GM12878 (cell line): ENCODE measurements at regions not wholly inside any gene's neighbourhood (a gene's known extent, or its start where the extent isn't known, plus 50 kb on each side); places are given as distances from the start of the nearest gene placed in this dataset.

Source experiments
- ATAC-seq: fragments of 200-7000 bp; cut with Tn5 transposase; 3 replicates; pipeline ENCODE4 v1.9.1; 2020; ENCODE audit warnings: mild to moderate bottlenecking, moderate library complexity
- BruUV-seq: library from RNA; stranded (reverse); fragments of 400-500 nt; replicated peaks from 2 replicates; lab custom pipeline; 2021; lab: Mats Ljungman, UMichigan
- CTCF ChIA-PET: fragments of 300-600 bp; sonication (Branson Sonifier 250); formaldehyde crosslinking; extraction: SDS; loops from one replicate; lab custom pipeline; 2021; ENCODE audit warnings: inconsistent platforms; lab: Yijun Ruan, JAX
- POLR2A ChIA-PET: fragments of 350-600 bp; formaldehyde crosslinking; extraction: SDS; loops from one replicate; lab custom pipeline; 2021; ENCODE audit warnings: inconsistent platforms; lab: Charles Lee
- RAD21 ChIA-PET: fragments of 300-600 bp; sonication (Branson Sonifier 250); formaldehyde crosslinking; loops from one replicate; lab custom pipeline; 2023; ENCODE audit warnings: antibody characterized with exemption; ENCODE audit not compliant: unreplicated experiment; lab: Charles Lee
- SMC1A ChIA-PET: fragments of 300-600 bp; sonication (Branson Sonifier 250); formaldehyde crosslinking; loops from one replicate; lab custom pipeline; 2023; ENCODE audit not compliant: unreplicated experiment, uncharacterized antibody; lab: Charles Lee
- DNase-seq: peaks from one replicate; pipeline ENCODE4 v3.0.0-alpha.2; 2011; ENCODE audit warnings: low read depth, low spot score
- FAIRE-seq: peaks from 3 replicates; lab custom pipeline; 2011; peaks lifted over from hg19 to GRCh38; lab: Jason Lieb, UNC
- H2AFZ ChIP-seq: 2 replicates; pipeline ENCODE4 v1.6.0; 2011; ENCODE audit warnings: low read depth, low read length, control low read depth; ENCODE audit not compliant: control insufficient read depth
- H3K27ac ChIP-seq: 2 replicates; pipeline ENCODE4 v1.5.1; 2011; ENCODE audit warnings: control low read depth; ENCODE audit not compliant: control insufficient read depth, insufficient read depth
- H3K27me3 ChIP-seq, 2 experiments: replicated peaks in 1 of 2; 2 replicates each; pipeline versions ENCODE4 v1.6.0 to v1.6.1; 2011; ENCODE audit warnings: low read length in 1 of 2; ENCODE audit not compliant: control insufficient read depth in 2 of 2, insufficient read depth in 2 of 2
- H3K36me3 ChIP-seq, 2 experiments: 2 replicates each; pipeline ENCODE4 v1.5.1; 2011; ENCODE audit warnings: low read length in 1 of 2; ENCODE audit not compliant: control insufficient read depth in 2 of 2, insufficient read depth in 2 of 2
- H3K4me1 ChIP-seq: 2 replicates; pipeline ENCODE4 v1.6.1; 2011; ENCODE audit warnings: mild to moderate bottlenecking, low read length, moderate library complexity, mixed read lengths; ENCODE audit not compliant: control insufficient read depth, insufficient read depth
- H3K4me2 ChIP-seq: 2 replicates; pipeline ENCODE4 v1.6.0; 2011; ENCODE audit warnings: control low read depth; ENCODE audit not compliant: control insufficient read depth, insufficient read depth
- H3K4me3 ChIP-seq: fragments of 200-600 bp; sonication (generic); 2 replicates; pipeline ENCODE4 v1.5.1; 2016
- H3K79me2 ChIP-seq: 2 replicates; pipeline ENCODE4 v1.6.0; 2011; ENCODE audit warnings: low read length; ENCODE audit not compliant: control insufficient read depth, insufficient read depth
- H3K9ac ChIP-seq: 2 replicates; pipeline ENCODE4 v1.8.0; 2011; ENCODE audit warnings: low read length, control low read depth, mixed read lengths; ENCODE audit not compliant: control insufficient read depth, insufficient read depth
- H3K9me3 ChIP-seq: replicated peaks from 3 replicates; pipeline ENCODE4 v1.5.1; 2011; ENCODE audit warnings: mild to moderate bottlenecking, low read length; ENCODE audit not compliant: control insufficient read depth, insufficient read depth
- H4K20me1 ChIP-seq: 2 replicates; pipeline ENCODE4 v1.6.0; 2011; ENCODE audit not compliant: control insufficient read depth, insufficient read depth
- BCLAF1 ChIP-seq: fragments of 450-650 bp; IDR thresholded peaks from 2 replicates; pipeline ENCODE4 v1.6.1; 2017; ENCODE audit warnings: antibody characterized with exemption, mild to moderate bottlenecking, moderate library complexity
- CHD4 ChIP-seq: fragments of 200-600 bp; sonication (generic); IDR thresholded peaks from 2 replicates; pipeline ENCODE4 v1.6.1; 2016; ENCODE audit warnings: mild to moderate bottlenecking
- CREM ChIP-seq: IDR thresholded peaks from 2 replicates; pipeline ENCODE4 v1.6.1; 2014; ENCODE audit warnings: antibody characterized with exemption, low read depth
- CUX1 ChIP-seq: IDR thresholded peaks from 2 replicates; pipeline ENCODE4 v1.6.1; 2012; ENCODE audit warnings: improper control_type of control experiment, low read depth, low read length; ENCODE audit not compliant: insufficient replicate concordance
- EGR1 ChIP-seq, 2 experiments: IDR thresholded peaks; 1 replicate in 1 of 2; 2 replicates in 1 of 2; pipeline ENCODE4 v1.6.1; 2011 to 2012; ENCODE audit warnings: low read depth in 2 of 2, low read length in 2 of 2, borderline replicate concordance in 1 of 2, mild to moderate bottlenecking in 1 of 2, moderate library complexity in 1 of 2
- GATAD2B ChIP-seq: fragments of 450-650 bp; conservative IDR thresholded peaks from 2 replicates; pipeline ENCODE4 v1.6.1; 2017; ENCODE audit warnings: low read depth, mild to moderate bottlenecking, moderate library complexity
- IRF4 ChIP-seq: IDR thresholded peaks from 2 replicates; pipeline ENCODE4 v1.6.1; 2011; ENCODE audit warnings: low read depth, low read length
- NFYB ChIP-seq: IDR thresholded peaks from 2 replicates; pipeline ENCODE4 v1.6.1; 2011; ENCODE audit warnings: low read depth, mild to moderate bottlenecking, low read length, improper control_type of control experiment, moderate library complexity; ENCODE audit not compliant: insufficient read depth
- RAD51 ChIP-seq: fragments of 450-650 bp; IDR thresholded peaks from 2 replicates; pipeline ENCODE4 v1.6.1; 2016; ENCODE audit warnings: moderate library complexity, mild to moderate bottlenecking, inconsistent platforms
- SMARCA5 ChIP-seq: fragments of 450-650 bp; IDR thresholded peaks from 2 replicates; pipeline ENCODE4 v1.6.1; 2017; ENCODE audit warnings: mild to moderate bottlenecking
- ZNF217 ChIP-seq: fragments of 450-650 bp; IDR thresholded peaks from 2 replicates; pipeline ENCODE4 v1.6.1; 2017; ENCODE audit warnings: antibody characterized with exemption, mild to moderate bottlenecking
- WGBS: methylation state at CpG from one replicate; pipeline ENCODE4 v1.1.6; 2016; ENCODE audit warnings: low lambda C conversion rate; ENCODE audit not compliant: insufficient replicate concordance, insufficient coverage; ENCODE audit errors: missing lambda C conversion rate; 5-methylcytosine and 5-hydroxymethylcytosine counted together
- in situ Hi-C: fragments of 300-500 bp; cut with MboI; formaldehyde crosslinking; loops from 9 replicates; pipeline ENCODE4 v1.14.3; 2018; ENCODE audit warnings: mixed read lengths
- intact Hi-C: fragments of 100-400 bp; cut with micrococcal nuclease; formaldehyde crosslinking; loops from one replicate; pipeline ENCODE4 v1.14.2; 2022; ENCODE audit not compliant: unreplicated experiment
- TF ChIP-seq, protein P1 (sequence below): fragments of 450-650 bp; IDR thresholded peaks from 2 replicates; pipeline ENCODE4 v1.6.1; 2017; ENCODE audit warnings: mild to moderate bottlenecking
- TF ChIP-seq, protein P2 (sequence below): fragments of 450-650 bp; IDR thresholded peaks from 2 replicates; pipeline ENCODE4 v1.6.1; 2016; ENCODE audit warnings: mild to moderate bottlenecking

- FAIRE-seq (no peak), ATAC-seq (no peak), DNase-seq (no peak)
- ChIA-PET CTCF (interaction anchor here (0.6 to 3.6 kb wide), 7 partner anchors 106 to 584 kb away, joined by 3 to 42 read pairs (median 5); no protein-coding TSS in a partner anchor), SMC1A (interaction anchor here (0.9 to 4.8 kb wide), 6 partner anchors 14 to 584 kb away, joined by 3 to 24 read pairs (median 5); no protein-coding TSS in a partner anchor), RAD21 (interaction anchor here (0.9 to 4.1 kb wide), 6 partner anchors 105 to 584 kb away, joined by 3 to 25 read pairs (median 3); no protein-coding TSS in a partner anchor), POLR2A (no interaction called here)
- BruUV-seq, result no TSS peak
- WGBS, result 20% methylated on average over 2 of the region's 2 CpGs
- Histone ChIP-seq H3K27ac (no peak overlapping the region), H3K9me3 (no peaks in the 10 kb centered on the region; the same call in 2 of the 3 replicates), H3K79me2 (no peaks in the 10 kb centered on the region), H3K4me3 (no peak overlapping the region), H3K9ac (no peak overlapping the region), H3K4me1 (no peaks in the 10 kb centered on the region), H3K27me3 (no peaks in the 10 kb centered on the region), H3K4me2 (no peak overlapping the region), H2AFZ (no peak overlapping the region), H3K36me3 (no peaks in the 10 kb centered on the region), H4K20me1 (no peaks in the 10 kb centered on the region)
- in situ Hi-C loops, result loop anchor here (10.0 kb wide), 1 partner anchor 1405 kb away; no protein-coding TSS in a partner anchor
- TF ChIP-seq SMARCA5, result no peak
- no peak for TF ChIP-seq RAD51
- no peak for TF ChIP-seq EGR1 (IDR thresholded peaks at IDR 0.05; ENCODE audit: borderline replicate concordance in 1 of 2, low read depth in 2 of 2, low read length in 2 of 2)
- no peak for TF ChIP-seq GATAD2B
- no peak for TF ChIP-seq NFYB
- TF ChIP-seq IRF4, result no peak
- TF ChIP-seq, protein P1, sequence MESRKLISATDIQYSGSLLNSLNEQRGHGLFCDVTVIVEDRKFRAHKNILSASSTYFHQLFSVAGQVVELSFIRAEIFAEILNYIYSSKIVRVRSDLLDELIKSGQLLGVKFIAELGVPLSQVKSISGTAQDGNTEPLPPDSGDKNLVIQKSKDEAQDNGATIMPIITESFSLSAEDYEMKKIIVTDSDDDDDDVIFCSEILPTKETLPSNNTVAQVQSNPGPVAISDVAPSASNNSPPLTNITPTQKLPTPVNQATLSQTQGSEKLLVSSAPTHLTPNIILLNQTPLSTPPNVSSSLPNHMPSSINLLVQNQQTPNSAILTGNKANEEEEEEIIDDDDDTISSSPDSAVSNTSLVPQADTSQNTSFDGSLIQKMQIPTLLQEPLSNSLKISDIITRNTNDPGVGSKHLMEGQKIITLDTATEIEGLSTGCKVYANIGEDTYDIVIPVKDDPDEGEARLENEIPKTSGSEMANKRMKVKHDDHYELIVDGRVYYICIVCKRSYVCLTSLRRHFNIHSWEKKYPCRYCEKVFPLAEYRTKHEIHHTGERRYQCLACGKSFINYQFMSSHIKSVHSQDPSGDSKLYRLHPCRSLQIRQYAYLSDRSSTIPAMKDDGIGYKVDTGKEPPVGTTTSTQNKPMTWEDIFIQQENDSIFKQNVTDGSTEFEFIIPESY, result no peak
- TF ChIP-seq BCLAF1, result no peak
- no peak for TF ChIP-seq CREM
- no peak for TF ChIP-seq ZNF217
- no peak for TF ChIP-seq CHD4
- TF ChIP-seq CUX1, result no peak
- TF ChIP-seq, protein P2, sequence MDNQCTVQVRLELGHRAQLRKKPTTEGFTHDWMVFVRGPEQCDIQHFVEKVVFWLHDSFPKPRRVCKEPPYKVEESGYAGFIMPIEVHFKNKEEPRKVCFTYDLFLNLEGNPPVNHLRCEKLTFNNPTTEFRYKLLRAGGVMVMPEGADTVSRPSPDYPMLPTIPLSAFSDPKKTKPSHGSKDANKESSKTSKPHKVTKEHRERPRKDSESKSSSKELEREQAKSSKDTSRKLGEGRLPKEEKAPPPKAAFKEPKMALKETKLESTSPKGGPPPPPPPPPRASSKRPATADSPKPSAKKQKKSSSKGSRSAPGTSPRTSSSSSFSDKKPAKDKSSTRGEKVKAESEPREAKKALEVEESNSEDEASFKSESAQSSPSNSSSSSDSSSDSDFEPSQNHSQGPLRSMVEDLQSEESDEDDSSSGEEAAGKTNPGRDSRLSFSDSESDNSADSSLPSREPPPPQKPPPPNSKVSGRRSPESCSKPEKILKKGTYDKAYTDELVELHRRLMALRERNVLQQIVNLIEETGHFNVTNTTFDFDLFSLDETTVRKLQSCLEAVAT, result no peak
- intact Hi-C loops, result loop anchor here (2.0 kb wide), 1 partner anchor 109 kb away; no protein-coding TSS in a partner anchor
Observed at GRCh38 chr20:39289831-39290230, 327.7 kb downstream of the DHX35 start.
